ENCODE measurements at regions not wholly inside any gene's neighbourhood (a gene's known extent, or its start where the extent isn't known, plus 50 kb on each side); places are given as distances from the start of the nearest gene placed in this dataset.

- TF ChIP-seq KDM1A (CRISPR knock-in tag; IDR thresholded peaks at IDR 0.05), result no peak
- TF ChIP-seq EEA1 (CRISPR knock-in tag; IDR thresholded peaks at IDR 0.05; ENCODE audit: borderline replicate concordance), result no peak
- no peak for TF ChIP-seq ZNF619 (CRISPR knock-in tag; IDR thresholded peaks at IDR 0.05)
- no peak for TF ChIP-seq SATB2 (CRISPR knock-in tag; IDR thresholded peaks at IDR 0.05)
- no peak for TF ChIP-seq SIN3B (IDR thresholded peaks at IDR 0.05; ENCODE audit: low read length)
- TF ChIP-seq SIX1 (CRISPR knock-in tag; IDR thresholded peaks at IDR 0.05; ENCODE audit: borderline replicate concordance), result no peak
- TF ChIP-seq CCDC6 (CRISPR knock-in tag; IDR thresholded peaks at IDR 0.05), result no peak
- no peak for TF ChIP-seq LCORL (IDR thresholded peaks at IDR 0.05)
- no peak for TF ChIP-seq LCORL (CRISPR knock-in tag; IDR thresholded peaks at IDR 0.05)
- no peak for TF ChIP-seq RAD51 (IDR thresholded peaks at IDR 0.05; ENCODE audit: borderline replicate concordance)
- TF ChIP-seq ZNF558 (CRISPR knock-in tag; IDR thresholded peaks at IDR 0.05; ENCODE audit: borderline replicate concordance), result 0 out of 2 replicates have a peak, but pooled peaks have one; percentile 44
- TF ChIP-seq MXI1 (IDR thresholded peaks at IDR 0.05; ENCODE audit: borderline replicate concordance, low read depth, low read length), result no peak
- TF ChIP-seq SNAPC4 (CRISPR knock-in tag; IDR thresholded peaks at IDR 0.05), result no peak
- no peak for TF ChIP-seq PAF1 (CRISPR knock-in tag; IDR thresholded peaks at IDR 0.05)
- TF ChIP-seq ZNF687 (CRISPR knock-in tag; IDR thresholded peaks at IDR 0.05), result peak; percentile 16; the same call in 1 of the 2 replicates
- no peak for TF ChIP-seq ELF4 (CRISPR knock-in tag; IDR thresholded peaks at IDR 0.05; ENCODE audit: borderline replicate concordance)
- peak; percentile 83 for TF ChIP-seq NR2C2 (CRISPR knock-in tag; IDR thresholded peaks at IDR 0.05; ENCODE audit: borderline replicate concordance)
- TF ChIP-seq FOXO4 (CRISPR knock-in tag; conservative IDR thresholded peaks at IDR 0.05), result 0 out of 2 replicates have a peak, but pooled peaks have one; percentile 39
- no peak for TF ChIP-seq ZNF136 (CRISPR knock-in tag; IDR thresholded peaks at IDR 0.05; ENCODE audit: low read depth)
- no peak for TF ChIP-seq SNAPC2 (CRISPR knock-in tag; IDR thresholded peaks at IDR 0.05)
Observed at GRCh38 chr6:43858161-43859153, 88.4 kb downstream of the VEGFA start (continued).
